Activated CD4-positive, alpha-beta T cell treated with anti-CD3 and anti-CD28 coated beads for 4 hours (primary cell): ENCODE measurements at regions not wholly inside any gene's neighbourhood (a gene's known extent, or its start where the extent isn't known, plus 50 kb on each side); places are given as distances from the start of the nearest gene placed in this dataset.
"Not testable (repeated sequence)": the region's sequence is repeated elsewhere in the genome, so short reads cannot be mapped to it uniquely, and the experiment has no call there.

ENCODE experiments used
- DNase-seq, 2 donors: peaks; one replicate each; pipeline ENCODE4 v3.0.0-alpha.2; 2020

DNA sequence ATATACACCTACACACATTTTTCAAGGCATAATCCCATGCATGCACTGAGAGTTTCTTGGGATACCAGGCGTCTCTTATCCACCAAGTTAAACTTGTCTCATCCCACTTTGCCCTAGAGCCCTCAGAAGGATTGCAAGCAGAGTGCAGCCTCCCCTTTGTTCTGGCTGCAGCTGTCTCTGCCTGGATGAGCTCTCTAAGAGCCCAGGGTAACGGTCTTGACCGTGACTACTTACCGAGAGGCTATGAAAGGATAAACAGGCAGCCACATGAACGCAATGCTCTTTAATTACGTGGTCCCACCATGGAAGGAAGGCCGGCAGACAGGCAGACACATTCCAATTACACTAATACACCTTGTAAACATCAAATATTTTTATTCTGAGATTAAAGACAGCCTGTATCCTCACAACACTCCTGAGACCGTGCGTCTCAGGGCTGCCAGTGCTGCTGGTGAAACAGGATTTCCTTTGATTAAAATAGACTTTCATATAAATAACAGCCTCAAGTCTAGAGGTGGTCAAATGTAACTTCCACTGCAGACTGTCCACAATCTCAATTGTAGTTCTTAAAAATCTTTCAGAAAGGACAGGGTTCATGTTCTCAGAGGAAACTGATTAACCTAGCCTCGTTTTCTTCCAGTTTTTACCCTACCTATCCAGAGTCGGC, 210.0 kb upstream of the PRDM1 start:
- DNase-seq = no peak

DNA sequence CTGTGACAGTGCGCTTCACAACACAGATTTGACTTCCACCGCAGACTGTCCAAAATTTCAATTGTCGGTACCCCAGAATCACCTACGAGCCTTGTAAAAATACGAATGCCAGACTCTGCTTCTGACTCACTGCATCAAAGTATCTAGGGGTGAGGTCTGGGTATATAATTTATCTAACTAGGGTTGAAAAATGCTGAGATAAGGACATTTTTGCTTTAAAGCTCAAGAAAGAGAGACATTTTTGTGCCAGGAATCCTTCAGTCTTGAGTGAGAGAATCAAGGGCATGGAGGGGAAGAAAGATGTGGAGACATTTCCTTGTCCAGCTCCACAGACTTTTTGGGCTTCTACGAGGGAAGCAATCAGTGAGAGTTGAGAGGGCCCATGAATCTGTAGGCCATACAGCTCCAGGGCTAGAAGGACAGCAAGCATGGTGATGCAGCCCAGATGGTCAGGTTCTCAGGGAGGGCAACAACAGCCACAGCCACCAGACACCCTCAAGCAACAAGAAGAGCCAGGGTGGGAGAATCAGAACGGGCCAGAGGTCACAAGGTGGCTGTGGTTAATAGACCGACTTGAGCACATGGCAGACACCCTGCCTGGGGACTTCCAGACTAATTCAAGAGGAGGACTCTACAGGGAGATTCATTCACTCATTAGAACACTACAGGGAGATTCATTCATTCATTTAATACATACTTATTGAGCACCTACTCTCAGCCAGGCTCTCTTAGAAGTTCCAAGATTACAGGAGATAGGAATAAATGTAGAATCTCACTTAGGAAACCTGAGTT, 211.1 kb upstream of the PRDM1 start:
- no peak for DNase-seq

DNA sequence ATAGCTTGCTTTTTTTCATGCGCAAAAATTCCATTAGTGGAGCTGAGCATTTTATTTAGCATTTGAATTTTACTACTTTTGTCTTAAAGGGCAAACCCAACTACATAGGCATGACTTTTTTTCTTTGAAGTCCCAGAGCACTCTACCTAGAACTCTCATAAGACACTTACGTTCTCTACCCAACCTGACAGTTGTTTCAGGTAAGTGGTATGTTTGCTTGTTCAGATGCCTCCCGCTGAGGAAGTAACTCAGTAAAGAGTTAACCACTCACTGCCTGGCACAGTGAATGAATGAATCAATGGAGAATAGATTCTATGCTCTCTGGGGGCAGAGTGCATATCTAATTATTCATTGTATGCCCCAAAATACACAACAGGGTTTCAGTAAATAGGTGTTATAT, 212.3 kb upstream of the PRDM1 start:
- DNase-seq = no peak

DNA sequence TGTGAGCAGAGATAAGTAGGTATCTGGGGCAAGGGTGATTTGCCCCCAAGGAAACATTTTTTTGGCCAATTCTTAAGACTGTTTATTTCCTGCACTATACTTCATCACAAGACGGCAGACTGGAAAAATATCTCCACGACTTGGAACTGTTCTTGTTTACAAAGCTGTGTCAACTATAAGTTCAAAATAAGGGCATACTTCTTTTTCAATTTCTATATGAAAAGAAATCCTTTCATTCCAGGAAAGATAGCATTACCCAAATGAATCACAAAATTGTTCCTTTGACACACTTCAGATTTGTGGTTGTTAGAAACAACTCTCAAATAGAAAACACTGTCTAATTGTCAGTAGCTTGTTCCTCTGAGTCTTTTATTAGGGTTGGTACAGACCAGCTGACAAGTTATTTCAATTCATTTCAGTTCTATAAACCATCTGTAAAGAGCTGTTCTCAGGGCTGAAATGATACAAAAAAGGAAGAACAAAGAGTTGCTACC, 212.9 kb upstream of the PRDM1 start:
- no peak for DNase-seq

DNA sequence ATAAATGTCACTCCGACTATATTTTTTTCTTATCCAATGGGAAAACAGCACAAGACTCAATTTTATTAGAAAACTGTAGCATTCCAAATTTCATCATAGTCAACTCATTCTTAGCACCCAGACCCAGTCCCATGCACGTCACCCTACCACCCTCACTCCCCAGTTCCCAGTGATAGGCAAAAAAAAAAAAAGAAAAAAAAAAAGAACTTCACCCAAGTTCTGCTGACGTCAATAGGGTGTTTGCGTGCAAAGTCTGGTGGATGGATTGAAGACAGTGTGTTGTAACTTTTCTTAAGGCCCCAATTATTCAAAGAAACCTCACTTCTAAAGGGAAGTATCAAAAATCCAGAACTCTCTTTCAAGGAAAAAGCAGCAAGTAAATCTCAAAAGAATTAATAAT, 213.9 kb upstream of the PRDM1 start:
- DNase-seq = no peak

DNA sequence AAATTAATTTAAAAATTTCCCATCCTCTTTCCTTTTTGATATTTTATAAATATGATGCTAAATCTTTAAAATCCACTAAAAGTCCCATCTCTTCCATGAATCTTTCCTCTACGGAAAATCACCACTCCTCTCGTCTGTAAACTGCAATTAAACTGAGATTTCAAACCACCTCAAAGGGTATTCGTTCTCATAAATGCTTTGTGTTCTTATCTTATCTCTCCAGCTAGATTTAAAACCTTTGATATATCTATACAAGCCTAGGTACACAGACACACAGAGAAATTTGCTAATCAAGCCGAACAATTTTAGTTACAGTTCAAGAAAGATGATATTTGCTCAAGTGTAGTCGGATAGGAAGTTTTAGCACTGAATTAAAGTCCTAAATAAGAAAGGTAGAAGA, 214.6 kb upstream of the PRDM1 start:
- no peak for DNase-seq

DNA sequence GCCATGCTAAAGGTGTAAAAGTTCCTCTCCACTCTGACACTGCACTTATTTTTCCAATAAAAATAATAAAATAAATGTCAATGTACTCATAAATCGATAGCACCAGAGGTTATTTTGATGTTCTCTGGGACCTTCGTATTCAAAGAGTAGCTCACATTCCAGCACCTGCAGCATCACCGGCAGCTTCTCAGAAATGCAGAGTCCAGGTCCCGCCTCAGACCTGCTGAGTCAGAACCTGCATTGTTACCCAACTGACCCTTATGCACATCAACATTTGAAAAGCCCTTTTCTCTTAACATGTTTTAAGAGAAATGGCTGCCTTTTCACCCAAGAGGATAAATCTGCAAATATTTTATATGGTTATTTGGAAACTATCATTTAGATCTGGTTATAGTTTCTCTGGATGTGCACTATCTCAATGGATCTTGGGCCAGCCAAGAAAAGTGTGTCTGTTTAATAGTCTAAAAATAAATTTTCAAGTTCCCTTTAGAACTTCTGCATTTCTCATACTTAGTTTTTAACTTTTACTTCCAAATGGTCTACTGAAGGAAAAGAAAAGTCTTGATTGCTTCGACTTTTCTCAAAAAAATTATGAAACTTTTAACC, 216.2 kb upstream of the PRDM1 start:
- DNase-seq = no peak

DNA sequence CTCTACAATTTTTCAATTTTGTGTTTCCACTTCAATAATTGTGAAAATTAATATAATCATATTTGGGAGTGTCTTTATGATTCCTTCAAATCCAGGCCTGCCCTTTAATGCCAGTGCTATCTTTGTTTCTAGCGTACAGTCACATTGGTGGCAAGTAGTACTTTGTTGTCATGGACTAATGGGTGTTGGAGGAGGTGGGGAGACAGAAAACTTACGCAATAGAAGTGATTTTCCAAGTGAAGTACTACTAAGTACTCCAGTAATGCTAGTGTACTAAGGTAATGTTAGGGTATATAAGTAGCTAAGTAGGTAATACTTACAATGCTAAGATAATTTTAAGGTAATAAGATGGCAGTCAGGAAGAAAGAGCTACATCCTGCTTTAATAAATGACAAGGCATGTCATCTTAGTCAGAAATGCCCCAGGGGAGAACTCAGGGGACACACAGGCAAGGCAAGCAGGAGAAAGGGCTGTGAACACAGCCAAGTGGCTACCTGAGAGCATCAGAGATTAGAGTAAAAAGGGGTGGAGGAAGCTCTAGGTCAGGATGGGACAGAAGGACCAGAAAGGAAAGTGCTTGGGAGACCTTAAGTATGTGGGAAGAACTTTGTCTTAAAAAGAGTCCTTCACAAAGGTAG, 217.2 kb upstream of the PRDM1 start:
- no peak for DNase-seq

DNA sequence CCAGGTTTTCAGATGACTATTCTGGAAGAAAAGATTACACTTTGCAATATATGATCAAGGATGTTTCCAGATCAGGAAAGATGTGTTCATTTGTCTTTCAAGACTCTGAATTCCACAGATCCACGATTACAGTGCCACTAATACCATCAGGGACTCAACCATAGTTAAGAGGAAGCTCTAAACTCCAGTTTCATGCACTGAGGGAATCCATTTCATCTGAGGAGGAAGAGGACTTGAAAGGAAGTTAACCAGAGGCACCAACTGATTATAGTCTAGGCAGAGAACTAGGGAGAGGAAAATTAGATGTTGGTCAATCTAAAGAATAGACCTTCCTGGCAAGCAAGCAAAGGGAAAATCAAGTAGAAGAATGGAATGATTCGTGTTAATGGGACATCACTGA, 218.3 kb upstream of the PRDM1 start:
- no peak for DNase-seq

DNA sequence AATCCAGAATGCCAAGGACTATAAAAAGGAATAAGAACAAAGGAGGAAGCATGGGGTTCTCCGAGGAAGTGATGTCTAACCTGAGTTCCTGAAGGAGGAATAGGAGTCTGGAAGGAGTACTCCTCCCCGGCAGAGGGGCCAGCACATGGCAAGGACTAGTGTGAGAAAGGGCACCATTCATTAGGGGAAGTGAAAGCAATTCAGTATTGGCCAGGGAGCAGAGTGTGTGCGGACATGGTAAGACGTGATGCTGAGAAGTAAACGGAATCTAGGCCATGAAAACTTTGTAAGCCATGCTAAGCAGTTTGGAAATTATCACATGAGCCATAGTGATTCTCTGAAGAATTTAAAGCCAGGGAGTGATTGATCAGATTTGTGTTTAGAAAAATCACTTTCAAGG, 218.9 kb upstream of the PRDM1 start:
- no peak for DNase-seq

DNA sequence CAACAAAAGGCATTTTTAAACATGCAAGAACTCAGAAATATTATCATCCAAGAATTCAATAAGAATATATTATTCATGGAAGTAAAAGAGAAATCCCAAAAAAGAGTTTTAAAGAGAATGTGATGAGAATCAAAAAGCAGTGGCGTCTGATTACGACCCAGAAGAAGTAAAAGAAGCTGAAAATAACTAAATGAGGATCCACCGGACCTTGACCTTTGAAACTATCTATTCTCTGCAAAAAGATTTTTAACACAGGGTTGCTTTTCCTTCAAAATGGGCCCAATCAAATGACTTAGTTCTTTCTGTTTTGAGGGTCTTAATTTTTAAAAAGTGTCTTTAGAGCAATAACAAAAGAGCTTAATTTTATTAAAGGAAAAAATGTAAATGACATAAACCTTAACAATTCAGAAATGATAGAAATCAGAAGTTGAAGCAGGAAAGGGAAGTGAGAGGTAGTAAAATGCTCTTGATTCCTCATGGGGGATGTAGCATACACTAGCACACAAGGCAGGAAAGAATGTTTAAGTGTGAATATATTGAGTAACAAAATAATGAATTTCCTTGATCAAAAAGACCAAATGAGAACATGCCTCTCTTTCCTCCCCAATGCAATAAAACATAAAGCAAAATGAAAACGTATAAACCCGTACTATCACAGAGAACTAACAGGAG, 223.1 kb upstream of the PRDM1 start:
- no peak for DNase-seq

DNA sequence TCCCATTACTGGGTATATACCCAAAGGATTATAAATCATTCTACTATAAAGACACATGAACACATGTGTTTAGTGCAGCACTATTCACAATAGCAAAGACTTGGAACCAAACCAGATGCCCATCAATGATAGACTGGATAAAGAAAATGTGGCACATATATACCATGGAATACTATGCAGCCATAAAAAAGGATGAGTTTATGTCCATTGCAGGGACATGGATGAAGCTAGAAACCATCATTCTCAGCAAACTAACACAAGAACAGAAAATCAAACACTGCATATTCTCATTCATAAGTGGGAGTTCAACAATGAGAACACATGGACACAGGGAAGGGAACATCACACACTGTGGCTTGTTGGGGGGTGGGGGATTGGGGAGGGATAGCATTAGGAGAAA, 225.2 kb upstream of the PRDM1 start:
- DNase-seq = not testable (repeated sequence)

DNA sequence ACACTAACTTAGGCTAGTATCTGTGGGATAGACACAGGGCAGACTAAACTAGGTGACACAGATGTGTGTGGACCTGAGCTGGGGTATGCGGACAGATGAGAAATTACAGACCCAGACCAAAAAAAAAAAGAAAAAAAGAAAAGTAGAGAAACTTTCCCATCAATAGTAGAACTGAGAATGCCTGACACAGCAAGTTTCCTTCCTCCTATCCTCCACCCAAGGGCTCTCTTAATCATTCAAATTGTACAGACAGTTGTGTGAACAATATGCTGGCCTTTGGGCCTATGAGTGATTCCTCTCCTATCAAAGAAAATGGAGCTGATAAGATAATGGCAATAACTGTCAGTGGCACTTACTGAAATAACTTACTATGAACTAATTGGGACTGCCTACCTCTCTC, 226.7 kb upstream of the PRDM1 start:
- DNase-seq = no peak

DNA sequence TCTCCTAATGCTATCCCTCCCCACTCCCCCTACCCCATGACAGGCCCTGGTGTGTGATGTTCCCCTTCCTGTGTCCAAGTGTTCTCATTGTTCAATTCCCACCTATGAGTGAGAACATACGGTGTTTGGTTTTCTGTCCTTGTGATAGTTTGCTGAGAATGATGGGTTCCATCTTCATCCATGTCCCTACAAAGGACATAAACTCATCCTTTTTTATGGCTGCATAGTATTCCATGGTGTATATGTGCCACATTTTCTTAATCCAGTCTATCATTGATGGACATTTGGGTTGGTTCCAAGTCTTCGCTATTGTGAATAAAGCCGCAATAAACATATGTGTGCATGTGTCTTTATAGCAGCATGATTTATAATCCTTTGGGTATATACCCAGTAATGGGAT, 227.5 kb upstream of the PRDM1 start:
- not testable (repeated sequence) for DNase-seq

DNA sequence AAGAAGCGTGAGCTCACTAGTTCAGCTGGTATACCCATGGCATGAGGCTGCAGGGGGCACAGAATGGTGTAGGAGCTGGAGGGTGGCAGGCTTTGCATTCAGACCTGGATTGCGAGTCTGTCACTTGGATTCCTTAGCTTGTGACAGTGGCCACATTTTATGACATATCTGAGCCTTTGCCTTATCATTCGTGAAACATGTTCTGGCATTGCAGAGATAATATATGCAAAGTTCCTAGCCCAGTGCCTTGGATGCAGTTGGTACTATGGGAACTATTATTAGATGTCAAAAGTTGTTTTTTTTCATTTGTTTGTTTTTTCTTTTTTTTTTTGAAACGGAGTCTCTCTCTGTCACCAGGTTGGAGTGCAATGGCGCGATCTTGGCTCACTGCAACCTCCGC, 230.7 kb upstream of the PRDM1 start:
- no peak for DNase-seq

DNA sequence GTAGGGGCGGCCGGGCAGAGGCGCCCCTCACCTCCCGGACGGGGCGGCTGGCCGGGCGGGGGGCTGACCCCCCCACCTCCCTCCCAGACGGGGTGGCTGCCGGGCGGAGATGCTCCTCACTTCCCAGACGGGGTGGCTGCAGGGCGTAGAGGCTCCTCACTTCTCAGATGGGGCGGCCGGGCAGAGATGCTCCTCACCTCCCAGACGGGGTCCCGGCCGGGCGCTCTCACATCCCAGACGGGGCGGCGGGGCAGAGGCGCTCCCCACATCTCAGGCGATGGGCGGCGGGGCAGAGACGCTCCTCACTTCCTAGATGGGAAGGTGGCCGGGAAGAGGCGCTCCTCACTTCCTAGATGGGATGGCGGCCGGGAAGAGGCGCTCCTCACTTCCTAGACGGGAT, 232.2 kb upstream of the PRDM1 start:
- not testable (repeated sequence) for DNase-seq

DNA sequence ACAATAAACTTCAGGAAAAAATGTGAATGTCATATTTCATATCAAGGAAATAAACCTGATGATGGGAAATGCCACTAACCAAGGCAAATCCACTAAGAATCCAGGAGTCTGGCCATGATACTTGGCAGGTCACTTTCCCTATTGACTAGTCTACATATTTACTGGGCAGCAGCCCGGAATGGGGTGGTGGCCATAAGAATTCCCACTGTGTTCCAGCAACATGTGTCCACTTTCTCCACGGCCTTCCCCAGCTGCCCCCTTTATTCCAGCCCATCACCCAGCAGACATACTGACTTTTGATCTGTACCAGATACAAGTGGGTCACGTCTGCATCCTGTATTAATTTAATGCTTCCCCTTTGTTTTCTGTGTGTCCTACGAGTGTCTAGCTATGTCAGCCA, 234.5 kb upstream of the PRDM1 start:
- no peak for DNase-seq

DNA sequence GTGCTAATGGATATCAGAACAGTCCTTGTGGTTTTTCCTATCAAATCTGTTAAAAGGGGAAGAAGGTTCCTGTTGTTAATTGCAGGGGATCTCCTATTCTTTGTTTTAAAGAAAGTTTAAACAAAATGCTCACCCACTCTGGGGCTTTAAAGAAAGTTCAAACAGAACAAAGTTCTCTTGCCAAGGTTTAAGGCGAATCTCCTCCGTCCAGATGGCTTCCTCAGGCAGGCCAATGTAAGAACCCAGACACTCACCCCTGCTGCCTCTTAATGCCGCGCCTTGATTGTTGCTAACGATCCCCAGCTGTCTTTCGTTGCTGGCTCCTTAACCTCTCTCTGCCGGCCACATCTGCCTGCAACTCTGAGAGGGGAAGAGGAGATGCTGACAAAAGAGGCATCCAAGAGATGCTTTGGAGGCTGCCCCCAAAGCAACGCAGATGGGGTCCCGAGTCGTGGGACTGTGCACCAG, 235.0 kb upstream of the PRDM1 start:
- no peak for DNase-seq

DNA sequence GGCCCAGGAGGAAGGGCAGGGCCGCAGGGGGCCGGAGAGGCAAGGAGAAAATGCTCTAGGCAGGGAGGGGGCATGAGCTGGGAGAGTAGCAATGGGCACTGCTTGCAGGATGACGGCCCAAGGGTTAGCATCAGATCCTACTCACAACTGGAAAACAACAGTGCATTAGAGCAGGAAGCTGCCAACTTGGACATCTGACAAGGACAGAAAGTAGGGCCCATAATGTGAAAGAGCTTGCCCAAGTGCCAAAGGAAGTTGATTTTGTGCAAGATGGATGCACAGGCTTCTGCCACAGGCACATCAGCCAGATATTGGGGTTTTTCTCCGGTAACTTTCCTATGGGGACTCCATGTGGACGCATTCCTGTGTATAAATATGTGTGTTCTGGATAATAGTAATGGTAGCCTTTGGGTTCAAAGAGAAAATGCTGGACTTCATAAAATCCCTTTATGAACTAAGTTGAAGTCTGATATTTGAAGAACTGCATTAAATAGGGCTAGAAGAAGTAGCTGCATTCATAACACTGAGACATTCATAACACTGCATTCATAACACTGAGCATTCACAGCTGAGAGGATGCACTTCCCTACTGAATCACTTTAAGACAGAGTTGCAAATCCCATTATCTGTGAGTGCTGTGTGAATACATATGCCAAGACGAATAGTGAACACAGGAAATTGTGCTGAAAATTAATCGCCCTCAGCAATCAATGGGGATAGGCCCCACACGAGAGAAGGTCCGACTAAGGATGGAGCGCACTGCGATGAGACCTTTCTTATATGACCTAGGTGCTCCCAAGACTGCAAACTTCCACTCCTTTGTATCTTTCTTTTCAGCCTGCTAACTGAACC, 235.6 kb upstream of the PRDM1 start:
- DNase-seq = no peak

DNA sequence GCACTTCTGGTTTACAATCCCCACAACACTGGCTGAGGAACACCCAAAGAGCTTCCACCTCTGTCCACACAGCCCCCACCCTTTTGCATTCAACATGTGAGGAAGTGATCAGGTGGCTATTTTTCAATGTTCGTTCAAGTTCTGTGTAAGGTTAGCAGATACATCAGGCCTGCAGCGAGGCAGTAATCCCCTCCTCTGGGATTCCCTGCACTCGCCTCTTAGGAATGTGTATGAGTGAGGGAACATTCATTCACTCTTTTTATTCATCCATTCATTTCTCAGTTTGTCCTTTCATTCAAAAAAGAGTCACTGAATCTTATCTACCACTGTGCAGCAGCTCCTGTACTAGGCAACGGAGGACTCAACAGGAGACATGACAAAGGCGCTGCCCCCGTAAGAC, 236.4 kb upstream of the PRDM1 start:
- no peak for DNase-seq

DNA sequence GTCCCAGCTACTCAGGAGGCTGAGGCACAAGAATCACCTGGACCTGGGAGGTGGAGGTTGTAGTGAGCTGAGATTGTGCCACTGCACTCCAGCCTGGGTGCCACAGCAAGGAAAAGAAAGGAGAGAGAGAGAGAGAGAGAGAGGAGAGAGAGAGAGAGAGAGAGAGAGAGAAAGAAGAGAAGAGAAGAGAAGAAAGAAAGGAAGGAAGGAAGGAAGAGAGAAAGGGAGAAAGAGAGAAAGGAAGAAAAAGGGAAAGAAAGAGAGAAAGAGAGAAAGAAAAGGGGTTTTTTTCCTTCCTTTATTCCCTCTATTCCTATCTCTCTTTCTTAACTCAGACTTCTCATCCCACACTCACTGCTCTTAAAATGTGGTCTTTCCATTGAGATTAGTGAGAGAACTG, 238.7 kb upstream of the PRDM1 start:
- no peak for DNase-seq

DNA sequence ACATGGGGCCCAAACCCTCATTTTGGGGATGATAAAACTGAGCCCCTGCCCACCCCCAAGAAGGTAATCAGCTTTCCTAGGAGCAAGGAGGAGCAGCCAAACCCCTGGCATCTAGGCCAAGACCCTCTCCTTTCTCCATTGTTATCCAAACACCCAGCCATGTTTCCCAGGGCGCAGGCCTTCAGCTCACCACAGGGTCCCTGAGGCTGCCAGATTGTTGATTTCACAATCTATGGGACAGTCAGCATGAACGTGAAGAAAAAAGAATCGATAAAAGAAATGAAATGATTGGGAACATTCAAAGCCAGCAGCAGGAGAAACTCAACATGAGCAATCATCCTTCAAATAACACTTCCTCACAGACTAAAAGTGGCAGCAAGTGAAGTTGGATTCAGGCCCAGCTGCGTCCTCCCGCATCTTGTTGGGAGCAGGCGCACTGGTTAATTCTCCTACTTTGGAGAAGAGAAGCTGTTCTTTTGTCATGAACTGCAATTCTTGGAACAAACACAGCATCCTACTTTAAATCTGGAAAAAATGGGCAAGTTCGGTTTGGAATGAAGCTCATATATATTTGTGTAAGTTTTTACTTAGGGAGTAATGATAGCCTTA, 241.8 kb upstream of the PRDM1 start:
- no peak for DNase-seq
